T-helper 1 cell (primary cell): ENCODE measurements at regions not wholly inside any gene's neighbourhood (a gene's known extent, or its start where the extent isn't known, plus 50 kb on each side); places are given as distances from the start of the nearest gene placed in this dataset.

Experiments used
- DNase-seq, 5 donors: peaks; one replicate each; pipeline ENCODE4 v3.0.0-alpha.2; 2012 to 2020

DNA sequence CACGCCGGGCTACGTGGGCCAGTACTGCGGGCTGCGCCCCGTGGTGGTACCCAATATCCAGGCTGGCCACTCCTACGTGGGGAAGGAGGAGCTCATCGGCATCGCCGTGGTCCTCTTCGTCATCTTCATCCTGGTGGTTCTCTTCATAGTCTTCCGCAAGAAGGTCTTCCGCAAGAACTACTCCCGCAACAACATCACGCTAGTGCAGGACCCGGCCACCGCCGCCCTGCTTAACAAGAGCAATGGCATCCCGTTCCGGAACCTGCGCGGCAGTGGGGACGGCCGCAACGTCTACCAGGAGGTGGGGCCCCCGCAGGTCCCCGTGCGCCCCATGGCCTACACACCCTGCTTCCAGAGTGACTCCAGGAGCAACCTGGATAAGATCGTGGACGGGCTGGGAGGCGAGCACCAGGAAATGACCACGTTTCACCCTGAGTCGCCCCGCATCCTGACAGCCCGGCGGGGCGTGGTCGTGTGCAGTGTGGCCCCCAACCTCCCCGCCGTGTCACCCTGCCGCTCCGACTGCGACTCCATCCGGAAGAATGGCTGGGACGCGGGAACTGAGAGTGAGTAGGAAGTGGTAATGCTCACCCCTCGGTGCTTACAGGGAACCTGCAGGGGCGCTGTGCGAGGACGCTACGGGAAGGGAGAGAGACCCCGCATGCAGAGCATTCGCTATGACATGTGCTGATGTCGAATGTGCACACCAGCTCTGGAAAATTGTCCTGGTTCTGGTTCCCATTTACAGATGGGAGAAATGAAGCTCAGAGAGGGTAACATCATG, 86.4 kb upstream of the MTNR1B start:
- DNase-seq, result no peak

DNA sequence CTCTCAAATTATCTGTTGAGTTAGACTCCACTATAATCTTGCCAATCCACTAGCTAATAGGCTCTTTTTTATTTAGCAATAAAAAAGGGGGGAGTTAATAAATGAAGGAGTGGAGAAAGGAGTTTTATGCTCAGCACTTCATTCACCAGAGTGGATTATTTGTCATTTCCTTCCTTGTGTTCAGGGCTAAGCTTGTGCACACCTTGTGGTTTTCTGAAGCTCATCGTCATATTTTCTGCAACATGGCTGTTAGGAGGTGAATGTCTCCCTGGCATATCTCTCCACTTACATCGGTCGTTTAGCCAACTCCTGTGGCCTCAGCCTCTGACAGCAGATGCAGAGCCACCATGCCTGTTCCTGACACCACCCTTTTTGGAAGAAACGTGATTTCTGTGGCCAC, 83.9 kb upstream of the MTNR1B start:
- no peak for DNase-seq

DNA sequence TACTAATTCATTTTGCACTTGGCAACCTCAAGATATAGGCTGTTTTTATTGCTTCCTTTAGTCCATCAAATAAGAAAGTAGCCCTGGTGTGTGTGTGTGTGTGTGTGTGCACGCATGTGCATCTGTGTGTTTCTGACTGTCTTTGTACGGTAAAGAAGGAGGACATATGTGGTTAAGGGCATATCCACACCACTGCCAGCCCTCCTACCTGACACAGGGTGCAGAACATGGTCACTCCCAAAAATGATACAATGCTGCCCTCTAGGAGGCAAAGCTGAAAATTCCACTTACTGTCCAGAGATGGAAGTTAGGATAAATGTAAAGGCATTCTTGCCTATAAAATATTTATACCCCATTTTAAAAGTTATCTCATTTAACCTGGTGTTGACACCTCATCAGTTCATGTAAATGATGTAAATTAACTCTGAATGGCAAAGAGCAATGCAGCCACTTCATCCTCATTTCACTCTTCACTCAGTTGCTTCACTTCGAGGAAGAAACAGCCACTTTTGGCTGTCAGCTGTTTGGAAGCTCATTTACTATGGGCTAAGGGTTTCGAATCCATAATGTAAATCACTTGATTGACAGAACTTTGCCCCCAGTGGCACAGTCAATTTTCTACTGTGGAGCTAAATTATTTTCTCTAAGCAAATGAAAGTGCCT, 83.1 kb upstream of the MTNR1B start:
- DNase-seq, result peak in 1 of 5 donors; percentile 8

DNA sequence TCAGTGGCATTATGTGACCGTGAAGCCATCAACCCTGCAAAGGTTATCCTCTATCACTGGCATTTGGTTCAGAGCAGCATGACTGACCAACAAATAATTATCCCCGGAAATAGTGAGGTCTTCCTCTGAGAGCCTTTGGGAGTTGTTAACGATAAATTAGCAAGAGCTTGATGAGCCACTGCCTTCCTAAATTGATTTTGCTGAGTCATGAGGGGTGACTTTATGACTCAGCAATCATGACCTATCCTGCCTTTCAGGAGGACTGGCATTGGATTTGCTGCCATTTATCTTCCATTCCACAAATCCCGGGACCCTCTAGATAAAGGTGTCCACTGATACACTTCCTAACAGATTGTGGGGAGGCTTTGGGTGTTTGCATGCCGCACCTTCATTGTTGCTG, 80.8 kb upstream of the MTNR1B start:
- DNase-seq, result no peak

DNA sequence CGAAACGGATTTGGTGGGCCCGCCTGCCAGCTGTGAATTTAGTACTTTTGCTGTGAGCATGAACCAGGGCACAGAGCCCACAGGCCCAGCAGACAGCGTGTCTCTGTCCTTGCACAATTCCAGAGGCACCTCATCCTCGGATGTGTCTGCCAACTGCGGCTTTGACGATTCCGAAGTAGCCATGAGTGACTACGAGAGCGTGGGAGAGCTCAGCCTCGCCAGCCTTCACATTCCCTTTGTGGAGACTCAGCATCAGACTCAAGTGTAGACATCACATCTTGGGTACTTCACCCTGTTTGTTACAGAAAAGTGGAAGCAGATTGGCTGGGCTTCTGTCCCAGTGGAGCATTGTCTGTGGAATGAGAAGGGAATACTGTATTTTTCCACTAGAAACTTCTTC, 78.6 kb upstream of the MTNR1B start:
- DNase-seq, result no peak

DNA sequence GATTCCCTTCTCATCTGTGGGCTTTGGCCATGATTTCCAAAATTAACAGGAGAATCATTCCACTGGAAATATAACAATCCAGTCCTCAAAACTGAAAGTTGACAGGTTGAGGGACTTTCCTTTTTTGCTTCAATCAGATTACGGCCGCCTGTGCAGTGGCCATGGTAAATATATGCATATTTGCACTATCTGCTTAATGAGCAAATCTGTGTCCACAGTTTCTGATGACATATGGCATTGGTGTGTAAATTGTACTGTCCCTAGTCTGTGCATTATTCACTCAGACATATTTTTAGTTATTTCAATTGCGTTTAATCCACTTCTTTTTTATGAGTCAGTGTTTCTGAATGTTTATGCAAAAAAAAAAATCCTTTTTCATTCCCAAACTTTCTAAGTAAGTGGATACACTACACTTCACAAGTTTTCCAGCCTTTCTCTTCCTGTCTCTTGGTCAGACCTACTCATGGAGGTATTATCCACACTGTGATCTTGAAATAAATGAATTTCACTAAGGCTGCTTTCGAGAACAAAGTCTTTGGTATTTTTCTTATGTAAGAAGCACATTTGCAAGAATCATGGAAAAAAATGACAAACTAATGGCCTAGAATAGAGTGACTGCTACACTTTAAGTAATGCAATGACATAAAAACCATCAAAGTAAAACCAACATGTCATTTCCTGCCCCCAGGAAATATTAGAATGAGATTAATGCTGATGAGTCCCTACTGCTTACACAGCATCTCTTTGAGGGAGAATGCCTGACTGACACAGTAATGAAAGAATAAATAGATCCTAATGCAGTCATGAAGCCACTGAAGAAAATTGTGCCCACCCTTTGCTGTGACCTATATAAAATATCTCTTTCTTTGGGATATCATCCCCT, 76.4 kb upstream of the MTNR1B start:
- no peak for DNase-seq

DNA sequence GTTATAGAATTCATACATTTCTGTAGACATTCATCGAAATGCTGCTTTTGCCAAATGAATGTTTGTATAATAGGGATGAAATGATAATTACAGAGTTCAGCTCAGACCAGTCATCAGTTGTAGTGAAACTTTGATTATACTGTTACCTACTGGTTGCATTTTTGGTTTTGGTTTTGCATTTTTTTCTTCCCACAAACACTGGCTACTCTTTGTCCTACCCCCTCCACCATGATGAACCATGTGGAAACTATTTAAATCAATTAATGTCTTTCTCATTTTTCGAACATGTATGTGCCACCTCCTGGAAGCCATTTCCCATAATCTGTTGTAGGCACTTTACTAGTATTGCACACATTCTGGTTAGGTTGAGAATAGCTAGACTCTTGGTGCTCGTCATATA, 75.3 kb upstream of the MTNR1B start:
- no peak for DNase-seq

DNA sequence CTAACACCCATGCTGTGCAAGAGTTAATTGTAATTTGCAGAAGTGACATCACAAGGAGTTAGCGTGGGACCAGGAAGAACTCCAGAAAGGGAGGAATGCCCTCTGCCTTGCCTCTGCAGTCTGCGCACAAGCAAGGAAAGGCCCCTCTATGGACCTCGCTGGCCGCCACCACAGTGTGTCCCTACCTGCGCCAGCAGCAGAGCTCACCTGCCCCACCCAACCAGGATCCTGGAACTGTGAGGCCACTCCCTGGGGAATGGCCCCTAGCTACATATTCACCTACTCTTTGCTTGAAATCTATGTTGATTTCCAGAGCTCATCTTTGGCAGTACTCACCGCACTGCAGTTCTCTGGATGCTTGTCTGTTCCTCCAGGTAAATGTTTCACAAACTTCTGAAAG, 72.0 kb upstream of the MTNR1B start:
- DNase-seq, result no peak

DNA sequence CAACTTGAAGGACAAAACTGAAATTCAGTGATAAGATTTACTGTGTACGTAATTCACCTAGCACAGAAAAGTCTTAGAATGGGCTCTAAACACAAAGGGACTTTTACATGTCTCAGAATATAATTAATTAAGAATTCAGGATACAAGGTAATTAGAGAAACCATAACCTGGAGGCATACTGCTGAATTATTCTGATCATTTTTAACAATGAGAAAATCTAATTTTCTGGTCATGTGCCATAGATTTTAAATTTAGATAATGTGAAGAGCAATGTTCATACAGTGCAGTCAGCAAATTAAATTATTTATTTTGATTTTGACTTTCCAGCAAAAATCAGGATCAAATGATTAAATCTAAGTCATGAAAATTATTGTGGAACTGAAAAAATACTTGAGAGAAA, 67.0 kb upstream of the MTNR1B start:
- DNase-seq, result no peak

DNA sequence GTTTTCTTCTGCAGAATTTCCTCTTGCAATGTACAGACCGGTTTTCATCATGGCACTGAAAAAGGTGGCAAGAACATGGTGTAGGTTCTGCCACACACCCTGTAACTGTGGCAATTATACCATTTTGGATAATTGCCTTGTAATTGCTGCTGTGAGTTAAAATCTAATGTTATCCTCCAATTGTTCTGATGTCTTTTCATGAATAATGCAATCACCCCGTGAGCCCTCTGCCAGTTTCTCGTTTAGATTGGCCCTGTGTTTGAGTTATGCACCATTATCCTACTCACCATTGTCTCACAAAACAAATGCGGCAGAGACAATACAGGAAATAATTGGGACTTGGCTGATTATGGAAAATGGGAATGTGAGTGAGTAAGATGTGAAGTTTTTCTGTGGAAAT, 61.8 kb upstream of the MTNR1B start:
- DNase-seq, result no peak

DNA sequence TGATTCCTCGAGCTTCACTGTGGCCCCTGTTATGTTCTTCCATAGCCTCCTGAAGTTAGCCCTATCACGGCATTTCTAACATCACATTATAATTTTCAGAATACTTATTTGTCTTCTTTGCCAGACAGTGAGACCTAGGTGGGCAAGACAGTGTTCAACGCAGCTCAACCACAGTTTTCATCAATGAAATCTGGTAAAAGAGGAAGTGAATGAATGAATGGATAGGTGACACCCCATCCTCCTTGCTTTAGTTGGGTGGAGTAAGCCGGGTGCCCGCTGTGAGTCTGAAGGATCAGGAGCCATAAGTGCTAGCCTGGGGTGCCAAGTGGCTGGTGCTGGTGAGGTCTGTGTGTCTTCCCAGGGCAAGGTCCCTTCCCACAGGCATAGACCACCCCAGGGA, 60.2 kb upstream of the MTNR1B start:
- DNase-seq, result no peak

DNA sequence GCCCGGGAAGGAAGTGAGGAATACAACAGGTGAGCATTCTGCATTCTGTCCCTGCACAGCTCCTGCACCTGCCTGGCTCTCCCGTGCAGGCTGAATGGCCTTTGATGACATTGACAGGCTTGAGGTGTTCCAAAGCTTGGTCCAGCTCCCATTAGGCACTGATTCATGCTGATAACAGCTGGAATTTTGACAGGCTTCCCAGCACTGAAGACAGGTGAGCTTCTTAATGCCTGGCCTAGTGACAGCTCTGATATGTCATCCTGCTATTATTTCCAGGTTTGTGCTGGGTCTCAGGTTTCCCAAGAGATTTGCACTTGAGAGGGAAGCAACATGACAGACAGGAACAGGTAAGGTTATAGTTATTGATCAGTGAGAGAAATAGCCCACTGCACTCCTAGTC, 58.0 kb upstream of the MTNR1B start:
- DNase-seq, result no peak

DNA sequence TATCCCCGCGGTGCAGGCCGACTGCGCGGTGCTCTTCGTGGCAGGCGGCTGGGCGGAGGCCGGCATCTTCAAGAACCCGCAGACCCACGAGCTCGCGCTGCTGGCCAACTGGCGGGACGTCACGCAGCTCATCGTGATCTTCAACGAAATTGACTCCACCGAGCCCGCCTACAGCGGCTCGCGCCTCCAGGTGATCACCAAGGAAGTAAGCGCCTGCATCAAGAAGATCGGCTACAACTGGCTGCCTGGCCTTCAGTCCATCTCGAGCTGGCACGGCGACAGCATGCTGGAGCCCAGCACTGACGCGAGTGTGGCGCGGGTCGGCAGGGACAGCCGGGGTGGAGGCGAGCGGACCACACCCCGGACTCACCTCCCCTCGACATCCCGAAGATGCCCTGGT, 53.9 kb upstream of the MTNR1B start:
- no peak for DNase-seq

DNA sequence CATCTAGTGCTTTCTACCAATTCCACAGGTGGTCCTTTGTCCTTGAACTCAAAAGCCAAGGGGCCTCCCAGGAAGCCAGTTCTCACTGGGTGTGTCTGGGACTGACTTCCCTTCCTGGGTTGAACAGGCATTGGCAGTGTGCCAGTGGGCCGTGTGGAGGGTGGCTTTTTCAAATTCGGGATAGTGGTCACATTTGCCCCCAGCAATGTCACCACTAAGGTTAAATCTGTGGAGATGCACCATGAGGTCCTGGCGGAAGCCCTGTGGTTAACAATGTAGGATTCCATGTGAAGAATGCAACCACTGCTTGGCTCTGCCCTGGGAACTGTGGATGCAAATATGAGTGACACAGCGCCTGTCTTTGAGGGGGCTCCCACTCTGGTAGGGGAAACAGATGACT, 53.2 kb upstream of the MTNR1B start:
- no peak for DNase-seq

DNA sequence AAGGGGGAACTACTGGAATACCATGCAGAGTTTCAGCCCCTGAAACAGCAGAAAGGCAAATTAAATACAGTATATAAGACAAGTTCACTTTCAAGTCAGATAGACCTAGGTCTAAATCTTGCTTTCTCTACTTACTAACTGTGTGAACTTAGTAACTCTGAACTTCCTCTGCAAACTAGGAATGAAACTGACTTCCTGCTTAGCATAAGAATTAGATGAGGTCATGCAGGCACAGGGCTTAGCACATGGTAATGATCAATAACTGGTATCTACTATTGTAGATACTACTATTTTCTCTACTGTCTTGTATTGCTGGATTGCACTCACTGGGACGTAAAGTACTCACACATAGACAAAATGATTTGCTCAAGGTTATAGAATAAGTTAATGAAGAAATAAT, 51.5 kb upstream of the MTNR1B start:
- DNase-seq, result no peak

DNA sequence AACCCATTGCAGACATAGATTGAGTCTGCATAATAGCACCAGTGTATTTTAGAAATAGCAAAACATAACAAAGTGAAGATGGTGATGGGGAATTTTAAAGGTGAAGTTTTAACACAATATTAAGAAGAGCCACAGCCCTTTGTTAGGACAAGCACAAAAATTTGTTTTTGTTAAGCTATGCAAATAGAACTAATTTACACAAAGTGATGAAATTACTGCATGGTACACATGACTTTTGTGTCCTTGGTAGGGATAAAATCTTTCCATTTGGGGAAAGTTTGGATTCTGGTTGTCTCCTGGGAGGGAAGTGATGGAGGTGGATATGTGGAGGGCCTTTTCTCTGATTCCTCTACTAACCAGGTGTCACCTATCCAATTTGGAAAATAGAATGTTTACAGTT, 50.4 kb upstream of the MTNR1B start:
- DNase-seq, result no peak
